CD4-positive, alpha-beta T cell treated with Interferon alpha-2 for 1 hour (primary cell): ENCODE measurements at regions not wholly inside any gene's neighbourhood (a gene's known extent, or its start where the extent isn't known, plus 50 kb on each side); places are given as distances from the start of the nearest gene placed in this dataset.
A peak's percentile ranks its signal among the peaks of the same experiment; 100 is the strongest.
"Not testable (repeated sequence)": the region's sequence is repeated elsewhere in the genome, so short reads cannot be mapped to it uniquely, and the experiment has no call there.

ENCODE experiments used
- DNase-seq, 2 donors: peaks; one replicate each; pipeline ENCODE4 v3.0.0-alpha.2; 2020 to 2022

DNA sequence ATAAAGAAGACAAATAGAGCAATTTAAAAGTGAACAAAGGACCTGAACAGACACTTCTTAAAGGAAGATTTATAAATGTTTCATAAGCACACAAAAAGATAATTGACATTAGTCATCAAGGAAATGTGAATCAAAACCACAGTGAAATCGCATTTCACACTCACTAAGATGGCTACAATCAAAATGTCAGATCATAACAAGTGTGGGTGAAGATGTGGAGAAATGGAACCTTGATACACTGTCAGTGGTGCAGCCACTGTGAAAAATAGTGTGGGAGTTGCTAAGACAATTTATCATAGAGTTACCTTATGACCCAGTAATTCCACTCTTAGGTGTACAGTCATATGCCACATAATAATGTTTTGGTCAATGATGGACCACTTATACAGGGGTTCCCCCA, 54.5 kb upstream of the HTR4 start:
- DNase-seq: no peak

DNA sequence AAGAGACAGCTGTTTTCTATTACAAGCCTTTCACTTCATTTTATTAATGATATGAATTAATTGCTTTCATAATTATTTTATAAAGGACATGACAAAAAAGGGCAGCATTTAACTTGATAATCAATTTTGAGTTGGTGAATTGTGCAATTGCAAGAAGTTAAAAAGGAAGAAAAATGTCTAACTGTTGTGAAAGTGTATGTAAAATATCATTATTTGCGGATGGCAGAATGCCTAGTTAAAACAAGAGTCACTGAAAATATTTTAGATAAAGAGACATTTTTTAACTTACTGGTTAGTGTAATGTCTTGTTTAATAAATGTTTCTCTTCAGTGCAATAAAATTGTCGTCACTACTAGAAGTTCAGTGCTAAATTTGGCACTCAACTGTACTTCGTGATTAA, 57.6 kb upstream of the HTR4 start:
- DNase-seq: no peak

DNA sequence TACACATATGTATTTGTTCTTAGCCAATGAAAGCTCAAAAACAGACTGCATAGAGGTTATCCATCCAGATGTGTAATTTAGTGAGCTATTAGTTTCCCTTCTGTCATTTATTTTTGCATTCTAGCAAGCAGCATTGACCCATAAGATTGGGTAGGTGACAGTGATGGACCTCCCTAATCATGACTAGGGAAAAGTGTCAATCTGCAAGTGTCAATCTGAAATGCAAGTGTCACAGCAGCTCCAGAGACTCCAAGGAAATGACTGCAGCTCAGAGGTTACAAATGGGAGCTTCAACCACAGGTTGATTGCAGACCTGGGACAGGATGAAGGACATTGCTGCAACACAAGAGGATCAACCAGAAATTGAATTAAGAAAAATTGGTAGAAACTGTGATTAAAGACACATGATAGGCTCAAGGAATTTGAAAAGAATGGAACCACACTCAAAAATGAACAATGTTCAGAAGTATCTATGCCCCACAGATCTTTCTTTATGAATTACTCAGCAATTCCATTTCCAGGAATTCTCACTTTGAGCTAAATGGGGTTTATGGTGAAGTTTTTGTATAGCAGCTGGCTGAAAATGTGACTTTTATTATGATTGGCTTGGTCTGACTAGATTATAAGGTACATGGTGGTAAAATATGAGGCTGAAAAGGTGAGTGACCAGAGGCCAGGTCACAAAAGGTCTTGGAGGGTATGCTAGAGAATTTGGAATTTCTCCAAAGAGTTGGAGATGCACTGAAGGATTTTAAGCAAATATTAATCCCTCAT, 59.6 kb upstream of the HTR4 start:
- DNase-seq: no peak

DNA sequence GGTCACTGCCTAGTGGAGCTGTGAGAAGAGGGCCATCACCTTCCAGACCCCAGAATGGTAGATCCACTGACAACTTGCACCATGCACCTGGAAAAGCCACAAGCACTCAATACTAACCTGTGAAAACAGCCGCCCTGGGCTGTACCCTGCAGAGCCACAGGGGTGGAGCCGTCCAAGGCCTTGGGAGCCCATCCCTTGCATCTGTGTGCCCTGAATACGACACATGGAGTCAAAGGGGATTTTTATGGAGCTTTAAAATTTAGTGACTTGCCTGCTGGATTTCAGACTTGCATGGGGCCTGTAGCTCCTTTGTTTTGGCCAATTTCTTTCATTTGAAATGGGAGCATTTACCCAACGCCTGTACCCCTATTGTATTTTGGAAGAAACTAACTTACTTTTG, 62.4 kb upstream of the HTR4 start:
- no peak for DNase-seq

DNA sequence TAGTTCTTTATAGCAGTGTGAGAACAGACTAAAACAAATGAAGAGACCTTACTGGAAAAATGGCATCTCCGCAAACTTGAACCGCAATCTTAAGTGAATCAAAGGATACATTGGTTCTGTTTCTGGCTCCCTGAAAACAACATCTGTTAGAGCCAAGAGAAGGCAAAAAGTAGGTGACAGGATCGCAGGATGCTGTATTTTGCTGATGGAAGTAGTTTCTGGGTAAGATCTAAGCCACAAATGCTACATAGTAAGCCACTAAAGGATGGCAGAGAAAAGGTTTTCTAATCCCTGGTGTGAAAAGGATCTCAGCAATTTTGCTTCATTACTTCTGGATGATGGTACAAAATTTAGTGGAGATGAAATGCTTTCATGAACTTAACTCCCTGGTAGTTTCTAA, 63.3 kb upstream of the HTR4 start:
- no peak for DNase-seq

DNA sequence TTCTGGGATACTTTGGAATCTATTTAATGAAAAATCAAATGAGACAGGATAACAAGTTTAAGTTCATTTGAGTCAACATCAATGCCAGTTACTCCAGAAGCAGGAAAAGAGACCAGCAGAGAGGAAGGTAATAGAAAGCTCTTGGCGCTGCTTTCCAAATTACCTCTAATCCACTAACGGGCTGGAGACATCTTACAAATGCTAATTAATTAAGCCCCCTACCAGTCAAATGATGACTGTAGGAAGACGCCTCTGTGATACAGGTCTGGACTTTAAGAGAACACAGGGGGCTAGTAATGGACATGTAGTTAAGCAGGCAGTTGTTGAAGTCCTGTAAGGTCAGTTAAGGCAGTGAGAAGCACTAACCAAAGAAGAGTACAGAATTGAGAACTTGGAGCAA, 65.3 kb upstream of the HTR4 start:
- no peak for DNase-seq

DNA sequence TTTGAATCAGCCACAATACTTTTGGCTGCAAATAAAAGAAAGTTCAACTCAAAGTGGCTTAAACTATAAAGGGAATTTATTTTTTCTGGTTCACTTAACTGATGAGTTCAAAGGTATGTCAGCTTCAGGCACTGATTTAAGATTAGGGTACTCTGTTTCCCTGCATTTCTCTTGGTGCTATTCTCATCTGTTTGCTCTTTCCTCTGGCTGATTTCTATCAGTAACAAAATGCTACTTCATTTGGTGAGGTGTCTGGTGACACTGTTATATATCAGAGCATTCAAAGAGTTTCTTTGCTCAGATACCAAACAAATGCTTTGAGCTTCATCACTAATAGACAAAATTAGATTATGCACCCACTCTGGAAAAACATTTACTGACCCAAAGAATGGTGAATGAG, 65.9 kb upstream of the HTR4 start:
- no peak for DNase-seq

DNA sequence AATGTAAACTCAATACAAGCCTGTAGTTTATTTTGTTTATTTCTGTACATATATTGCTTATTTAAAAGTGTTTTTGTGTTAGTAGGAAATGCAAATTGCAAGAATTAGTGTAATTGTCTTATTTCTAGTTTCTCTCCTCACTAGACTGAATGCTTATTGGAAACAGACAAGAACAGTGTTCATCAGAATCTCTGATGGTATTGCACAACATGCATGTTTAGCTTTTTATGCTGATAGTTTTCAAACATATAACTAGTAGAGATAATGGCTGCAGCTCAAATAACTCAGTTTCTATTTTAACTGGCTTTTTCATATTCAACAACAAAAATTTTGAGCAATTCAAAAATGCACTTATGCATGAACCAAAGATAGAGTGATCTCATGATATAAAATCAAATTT, 68.8 kb upstream of the HTR4 start:
- no peak for DNase-seq

DNA sequence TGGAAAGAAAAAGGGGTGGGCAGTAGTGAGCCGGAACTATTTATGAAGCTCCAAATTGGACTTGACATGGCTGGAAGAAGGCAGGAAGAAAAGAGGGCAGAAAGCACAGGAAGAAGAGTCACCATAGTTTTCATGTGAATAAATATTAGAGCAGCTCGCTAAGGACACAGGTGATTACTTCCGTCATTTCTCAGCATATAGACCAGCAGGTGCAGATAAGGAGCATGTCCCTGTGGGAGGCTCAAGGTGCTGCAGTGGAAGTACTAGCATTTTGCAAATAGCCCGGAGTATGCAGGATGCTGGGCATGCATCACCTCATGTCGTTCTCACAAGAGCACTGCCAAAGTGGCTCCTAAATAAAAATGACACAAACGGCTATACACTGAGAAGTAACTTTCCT, 71.3 kb upstream of the HTR4 start:
- DNase-seq: no peak

DNA sequence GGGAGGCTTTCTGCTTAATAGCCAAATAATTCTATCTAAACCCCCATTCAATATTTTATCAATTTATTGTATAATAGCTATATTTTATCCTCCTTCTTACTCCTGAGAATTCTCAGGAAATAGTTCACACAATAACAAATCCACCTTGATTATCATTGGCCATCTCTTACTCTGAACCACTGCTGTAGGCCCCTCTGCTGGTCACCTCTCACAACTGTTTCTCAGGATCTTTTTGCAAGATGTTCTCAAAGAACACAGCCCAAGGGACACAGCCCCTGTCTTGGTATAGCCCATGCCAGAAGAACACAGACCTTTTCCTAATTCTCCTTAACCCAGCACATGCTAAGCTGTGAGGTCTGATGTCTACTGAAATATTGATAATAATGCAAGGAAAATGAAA, 74.9 kb upstream of the HTR4 start:
- no peak for DNase-seq

DNA sequence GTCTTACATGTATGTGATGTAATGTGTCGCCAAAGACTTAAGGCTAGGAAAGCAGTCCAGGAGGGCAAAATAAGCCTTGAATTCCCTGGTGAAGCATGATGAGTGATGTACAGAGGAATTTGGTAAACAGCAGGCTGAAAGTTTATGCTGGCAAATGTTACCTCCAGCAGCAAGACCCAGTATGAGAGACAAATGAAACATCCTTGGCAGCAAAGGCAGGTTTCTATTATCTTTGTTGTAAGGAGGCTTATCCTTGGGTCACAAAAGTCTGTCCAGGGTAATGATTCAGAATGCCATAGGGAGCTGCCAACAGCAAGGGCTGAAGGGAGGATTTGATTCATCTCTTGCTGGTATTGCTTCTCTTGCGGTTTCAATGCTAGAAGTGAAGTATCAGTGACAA, 75.9 kb upstream of the HTR4 start:
- no peak for DNase-seq

DNA sequence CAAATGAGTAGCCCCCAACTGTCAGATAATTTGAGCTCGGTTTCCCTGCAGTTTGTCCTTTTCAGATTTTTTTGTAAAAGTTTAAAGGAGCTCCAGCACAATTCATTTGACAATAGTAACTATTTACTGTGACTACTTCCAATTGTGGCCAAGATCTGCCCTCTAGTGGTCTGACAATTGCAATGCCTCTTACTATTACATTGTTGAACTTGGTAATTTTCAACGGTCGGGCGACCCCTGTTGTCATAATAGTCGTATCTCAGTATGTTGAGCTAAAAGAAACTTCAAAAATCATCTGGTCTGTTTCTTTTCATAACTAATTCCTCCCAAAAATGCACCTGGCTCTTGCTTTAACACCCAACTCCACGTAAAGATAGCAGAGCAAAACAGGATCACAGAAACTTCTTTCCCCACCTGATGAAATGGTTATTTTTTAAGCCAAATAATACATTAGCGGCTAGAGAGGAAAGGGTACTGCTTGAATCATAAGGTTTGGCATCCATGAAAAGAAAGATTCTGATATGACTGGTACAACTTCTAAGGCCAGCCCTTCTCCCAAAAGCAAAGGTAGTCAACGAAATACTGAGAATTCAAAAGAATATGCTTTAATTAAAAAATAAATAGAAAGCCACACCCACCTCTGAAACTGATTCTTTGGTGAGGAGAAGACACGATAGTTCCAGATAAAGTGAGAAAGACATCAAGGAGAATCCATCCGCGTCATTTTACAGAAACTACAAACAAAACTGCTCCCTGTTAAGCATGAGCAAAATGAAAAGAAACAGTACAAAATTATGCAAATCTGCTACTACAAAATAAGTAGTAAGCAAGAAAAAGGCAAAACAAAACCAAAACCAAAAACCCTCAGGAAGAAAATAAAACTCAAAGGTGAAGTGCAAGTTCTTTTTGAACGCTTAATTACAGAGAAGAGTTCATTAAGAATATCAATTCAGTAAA, 76.9 kb upstream of the HTR4 start:
- DNase-seq: peak; percentile 72 to 82

DNA sequence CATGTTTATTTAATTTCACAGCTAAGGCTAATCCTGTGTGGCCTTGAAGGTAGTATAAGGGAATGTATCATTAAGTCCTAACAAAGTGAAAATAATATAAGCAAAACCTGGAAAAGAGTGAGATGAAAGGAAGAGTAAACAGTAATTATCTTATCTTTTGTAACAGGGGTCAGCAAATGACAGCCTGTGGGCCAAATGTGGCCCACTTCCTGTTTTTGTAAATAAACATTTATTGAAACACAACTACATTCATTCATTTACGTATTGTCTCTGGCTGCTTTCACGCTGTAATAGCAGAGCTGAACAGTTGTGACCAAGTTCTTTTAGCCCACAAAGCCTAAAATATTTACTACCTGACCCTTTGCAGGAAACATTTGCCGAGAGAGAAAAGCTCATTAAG, 78.4 kb upstream of the HTR4 start:
- DNase-seq: no peak

DNA sequence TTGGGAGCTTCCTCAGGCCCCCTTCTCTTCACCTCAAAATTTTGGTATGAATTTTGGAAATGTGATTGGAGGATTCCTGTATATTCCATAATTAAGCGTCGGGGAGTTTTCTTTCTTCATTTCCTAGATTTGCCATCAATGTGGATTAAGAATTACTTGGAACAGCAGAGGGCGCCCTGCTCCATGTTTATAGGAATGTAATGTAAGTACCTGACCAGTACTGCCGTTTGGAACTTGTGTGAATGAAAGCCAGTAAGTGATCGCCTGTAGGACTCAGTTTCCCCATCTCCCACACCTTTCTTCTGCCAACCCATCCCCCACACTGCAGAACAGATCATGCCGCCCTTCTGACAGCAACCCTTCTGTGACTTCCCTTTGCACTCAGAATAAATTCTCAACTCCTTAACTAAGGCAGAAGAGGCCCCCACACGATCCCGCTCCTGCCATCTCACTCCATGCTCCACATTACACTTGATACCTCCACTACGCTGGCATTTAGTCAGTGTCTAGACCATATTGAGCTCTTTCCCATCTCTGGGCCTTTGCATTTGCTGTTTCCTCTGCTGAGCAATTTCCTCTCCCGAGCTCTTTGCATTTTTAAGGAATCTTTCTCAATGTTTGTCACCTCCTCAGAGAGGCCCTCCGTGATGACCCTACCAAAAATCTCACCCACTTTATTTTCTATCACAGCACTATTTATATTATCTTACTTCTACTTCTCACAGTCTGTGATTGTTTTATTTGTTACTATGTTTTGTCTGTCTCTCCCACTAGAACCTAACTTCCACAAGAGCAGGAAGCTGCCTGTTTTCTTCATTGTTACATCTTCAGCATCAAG, 79.5 kb upstream of the HTR4 start:
- DNase-seq: peak; percentile 67 to 74

DNA sequence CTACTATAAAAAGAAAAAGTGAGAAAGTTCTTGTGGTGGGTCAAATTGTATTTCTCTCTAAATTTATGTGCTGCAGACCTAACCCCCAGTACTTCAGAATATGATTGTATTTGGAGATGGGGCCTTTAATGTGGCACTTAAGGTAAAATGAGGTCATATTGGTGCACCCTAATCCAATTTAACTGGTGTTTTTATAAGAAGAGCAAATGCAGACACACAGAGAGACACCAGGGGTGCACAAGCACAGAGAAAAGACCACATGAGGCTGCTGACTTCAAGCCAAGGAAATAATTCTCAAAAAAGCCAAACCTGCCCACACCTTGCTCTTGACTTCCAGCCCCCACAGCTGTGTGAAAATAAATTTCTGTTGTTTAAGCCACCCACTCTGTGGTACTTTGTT, 80.2 kb upstream of the HTR4 start:
- DNase-seq: no peak

DNA sequence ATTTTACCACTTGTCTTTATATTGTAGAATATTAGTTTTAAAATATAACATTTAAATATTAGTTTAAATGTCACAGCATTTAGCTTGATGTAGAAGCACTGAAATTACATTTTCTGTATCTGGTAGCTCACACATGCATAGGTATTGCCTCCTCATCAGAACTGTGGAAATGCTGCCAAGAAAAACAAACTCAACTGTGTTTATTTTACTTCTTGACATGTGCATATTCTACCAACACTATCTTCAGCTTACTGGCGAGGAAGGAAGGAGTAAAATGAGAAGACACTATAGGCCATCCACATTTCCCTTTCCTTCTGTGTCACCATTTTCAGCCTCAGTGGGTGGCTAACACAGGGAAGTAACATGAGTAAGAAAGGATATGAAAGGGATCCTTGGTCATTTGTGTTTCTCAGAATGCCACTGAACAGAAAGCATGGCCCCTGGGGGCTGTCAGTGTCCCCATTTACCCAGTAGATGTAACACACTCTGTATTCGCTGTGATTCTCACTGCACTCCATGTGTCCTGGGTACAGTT, 81.0 kb upstream of the HTR4 start:
- no peak for DNase-seq

DNA sequence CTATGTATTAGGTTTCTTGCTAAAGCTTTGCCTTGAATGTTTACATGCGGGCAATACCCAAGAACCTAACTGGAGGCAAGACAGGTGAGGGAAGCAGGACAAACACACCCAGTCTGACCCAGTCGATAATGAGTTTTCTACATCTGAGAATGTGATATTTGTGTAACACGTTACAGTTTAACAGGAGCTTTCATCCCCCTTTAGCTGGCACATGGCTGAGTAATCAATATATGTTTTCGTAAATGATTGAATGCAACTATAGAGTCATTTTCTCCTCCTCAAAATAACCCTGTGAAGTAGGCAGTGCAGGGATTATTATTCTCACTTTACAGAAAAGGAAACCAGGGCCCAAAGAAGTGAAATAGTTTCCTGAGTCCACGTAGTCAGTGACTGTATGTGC, 84.7 kb upstream of the HTR4 start:
- DNase-seq: no peak

DNA sequence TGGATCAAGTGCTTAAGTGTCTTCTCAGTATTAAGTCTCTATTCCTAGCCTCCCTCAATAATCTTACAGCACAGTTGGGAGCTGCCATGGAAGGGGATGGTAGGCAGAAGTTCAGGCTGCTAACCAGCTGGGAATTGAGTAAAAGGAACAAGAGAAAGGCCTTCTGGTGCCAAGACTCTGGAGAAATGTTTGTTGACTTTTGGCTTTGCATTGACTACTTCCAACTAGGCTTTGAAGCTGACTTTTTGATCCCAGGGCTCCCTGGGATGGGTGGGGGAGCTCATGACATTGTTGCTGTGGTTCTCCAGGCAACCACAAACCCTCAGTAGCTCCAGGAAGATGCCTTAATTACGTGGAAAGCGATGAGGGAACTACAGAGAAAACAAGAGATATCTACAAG, 85.2 kb upstream of the HTR4 start:
- DNase-seq: no peak

DNA sequence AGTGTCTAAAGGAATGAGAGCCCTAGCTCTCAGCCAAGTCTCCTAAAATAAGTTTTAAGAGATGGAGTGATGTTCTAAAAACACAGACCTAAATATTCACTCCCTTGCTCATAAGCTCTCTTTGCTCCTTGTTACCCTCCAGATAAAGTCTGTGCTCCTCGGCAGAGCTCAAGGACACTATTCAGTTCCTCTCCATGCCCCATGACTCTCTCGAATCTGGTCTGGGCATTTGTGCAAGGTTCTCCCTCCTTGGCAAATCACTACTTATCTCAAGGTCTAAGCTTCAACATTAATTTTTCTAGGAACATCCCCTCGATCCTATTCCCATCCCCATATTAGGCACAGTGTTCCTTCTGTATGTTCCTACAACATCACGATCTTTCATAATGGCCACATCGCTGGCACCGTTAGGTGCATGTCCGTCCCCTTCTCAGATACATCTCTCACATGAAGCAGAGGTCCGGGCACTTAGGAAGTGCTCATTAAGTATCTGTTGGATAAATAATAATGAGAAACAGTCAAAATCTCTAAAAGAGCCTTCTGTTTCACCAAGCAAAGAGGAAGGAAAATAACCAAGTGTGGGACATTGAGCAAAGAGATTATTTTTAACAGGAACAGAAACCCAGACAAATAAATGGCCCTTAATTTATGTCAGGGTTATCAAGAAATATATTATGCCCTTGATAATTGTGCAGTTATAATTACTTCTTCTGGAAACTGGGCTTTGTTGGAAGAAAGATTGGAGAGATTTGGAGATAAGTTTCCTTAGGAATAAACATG, 85.9 kb upstream of the HTR4 start:
- no peak for DNase-seq

DNA sequence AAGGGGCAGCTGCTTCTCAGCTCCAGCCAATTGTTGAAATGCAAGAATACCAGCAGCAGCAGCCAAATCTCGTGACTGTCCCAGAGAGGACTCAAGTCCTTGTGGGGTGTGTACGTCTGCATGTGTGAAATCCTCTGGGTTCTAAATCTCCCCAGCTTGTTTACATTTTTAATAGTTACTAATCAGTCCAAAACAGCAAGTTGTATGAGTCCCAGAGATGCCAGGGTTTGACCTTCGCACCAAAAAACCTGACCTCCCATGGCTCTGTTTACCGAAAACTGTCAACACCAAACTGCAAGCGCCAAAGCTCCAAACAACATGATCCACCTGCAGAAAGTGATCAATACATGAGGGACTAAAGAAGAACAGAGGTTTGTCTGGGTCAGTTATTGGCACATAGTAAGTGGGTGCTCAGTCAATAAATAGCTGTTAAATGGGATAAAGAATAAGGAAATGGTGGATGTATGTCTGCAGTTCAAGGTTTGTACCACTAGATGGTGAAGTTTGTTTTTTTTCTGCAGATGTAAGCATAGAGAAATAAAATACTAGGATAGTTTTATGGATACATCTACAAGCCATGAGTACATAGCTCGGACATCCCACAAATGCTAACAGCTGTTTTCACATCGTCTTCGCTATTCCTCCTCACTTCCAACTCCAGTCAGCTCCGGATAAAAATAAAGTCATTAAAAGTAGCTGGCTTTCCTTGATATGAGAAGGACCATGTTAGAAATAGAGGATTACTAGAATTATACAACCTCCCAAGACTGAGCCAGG, 85.3 kb upstream of the ADRB2 start:
- peak in 1 of 2 donors; percentile 52 for DNase-seq

DNA sequence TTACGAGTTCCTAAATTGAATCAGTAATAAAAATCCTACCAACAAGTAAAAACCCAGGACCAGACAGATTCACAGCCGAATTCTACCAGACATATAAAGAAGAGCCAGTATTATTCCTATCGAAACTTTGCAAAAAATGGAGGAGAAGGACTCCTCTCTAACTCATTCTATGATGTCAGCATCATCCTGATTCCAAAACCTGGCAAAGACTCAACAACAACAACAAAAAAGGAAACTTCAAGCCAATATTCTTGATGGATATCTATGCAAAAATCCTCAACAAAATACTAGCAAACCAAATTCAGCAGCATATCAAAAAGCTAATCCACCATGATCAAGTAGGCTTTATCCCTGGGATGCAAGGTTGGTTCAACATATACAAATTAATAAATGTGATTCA, 84.6 kb upstream of the ADRB2 start:
- not testable (repeated sequence) for DNase-seq
